ENCODE measurements at regions not wholly inside any gene's neighbourhood (a gene's known extent, or its start where the extent isn't known, plus 50 kb on each side); places are given as distances from the start of the nearest gene placed in this dataset.

DNA sequence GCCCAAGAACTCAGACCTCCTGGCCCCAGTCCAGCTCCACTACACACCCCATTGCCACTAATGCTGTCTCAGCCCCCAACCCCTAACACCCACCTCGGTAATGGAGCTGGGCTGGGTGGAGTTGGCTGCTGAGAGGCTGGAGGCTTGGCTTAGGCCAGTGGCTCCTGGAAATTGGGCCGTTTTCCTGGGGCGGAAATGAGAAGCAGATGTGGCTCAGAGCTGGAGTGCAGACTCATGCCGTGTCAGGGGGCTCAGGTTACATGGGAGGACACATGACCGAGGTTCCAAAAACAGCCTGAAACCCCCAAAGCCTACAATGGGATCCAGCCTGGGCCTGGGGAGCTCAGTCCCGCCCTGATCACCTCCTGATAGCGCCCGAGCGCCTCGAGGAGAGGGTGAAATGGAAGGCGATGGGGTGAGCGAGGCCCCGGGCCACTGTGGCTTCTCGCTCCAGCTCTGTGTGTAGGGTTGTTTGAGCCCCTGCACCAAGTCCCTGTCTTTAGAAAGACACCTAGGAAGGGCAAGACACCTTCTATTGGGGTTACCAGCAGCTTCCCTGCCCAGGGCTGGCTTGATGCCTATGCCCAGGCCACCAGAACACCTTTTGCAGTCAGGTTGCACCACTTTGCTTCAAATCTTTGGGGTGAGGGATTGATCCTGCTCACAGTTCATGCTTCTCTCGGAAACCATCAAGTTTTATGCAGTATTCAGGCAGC lies 175.7 kb upstream of the HAAO start:
- Histone ChIP-seq H4K20me1 (ENCODE audit: control insufficient read depth, extremely low read depth, insufficient read depth, low read length) (no peaks in the 10 kb centered on the region), H3K9ac (ENCODE audit: control insufficient read depth, extremely low read depth, insufficient read depth, low read length) (no peak overlapping the region), H3K36me3 (ENCODE audit: control insufficient read depth in 2 of 2, extremely low read depth in 1 of 2, insufficient read depth in 2 of 2, low read length in 2 of 2) (no peaks in the 10 kb centered on the region), H3K4me1 (ENCODE audit: control insufficient read depth, extremely low read depth, insufficient read depth, low read length) (peaks cover 30% of the 10 kb centered on the region), H2AFZ (ENCODE audit: control insufficient read depth, low read length) (no peak overlapping the region), H3K27ac (ENCODE audit: control insufficient read depth, insufficient read depth, low read length) (no peak overlapping the region), H3K9me1 (ENCODE audit: control insufficient read depth, extremely low read depth, insufficient read depth, low read length) (no peaks in the 10 kb centered on the region), H3K4me2 (ENCODE audit: control insufficient read depth, extremely low read depth, insufficient read depth, low read depth, low read length) (no peak overlapping the region), H3K27me3 (ENCODE audit: control insufficient read depth, extremely low read depth, insufficient read depth, low read length) (no peaks in the 10 kb centered on the region), H3K79me2 (ENCODE audit: control insufficient read depth, insufficient read depth, low read length) (no peaks in the 10 kb centered on the region), H3K9me3 (ENCODE audit: control insufficient read depth, low read depth, low read length) (no peaks in the 10 kb centered on the region), H3K4me3 (ENCODE audit: control insufficient read depth in 2 of 3, extremely low read depth in 1 of 3, insufficient read depth in 2 of 3, low read depth in 1 of 3, low read length in 3 of 3) (no peak overlapping the region)
- dilution Hi-C loops (cut with MboI; ENCODE audit: extremely low pct_ligation_motif_present, low sequenced_read_pairs) = no loop called here
- TF ChIP-seq EZH2 (IDR thresholded peaks at IDR 0.05; ENCODE audit: low read length) = no peak
- TF ChIP-seq, protein P1, sequence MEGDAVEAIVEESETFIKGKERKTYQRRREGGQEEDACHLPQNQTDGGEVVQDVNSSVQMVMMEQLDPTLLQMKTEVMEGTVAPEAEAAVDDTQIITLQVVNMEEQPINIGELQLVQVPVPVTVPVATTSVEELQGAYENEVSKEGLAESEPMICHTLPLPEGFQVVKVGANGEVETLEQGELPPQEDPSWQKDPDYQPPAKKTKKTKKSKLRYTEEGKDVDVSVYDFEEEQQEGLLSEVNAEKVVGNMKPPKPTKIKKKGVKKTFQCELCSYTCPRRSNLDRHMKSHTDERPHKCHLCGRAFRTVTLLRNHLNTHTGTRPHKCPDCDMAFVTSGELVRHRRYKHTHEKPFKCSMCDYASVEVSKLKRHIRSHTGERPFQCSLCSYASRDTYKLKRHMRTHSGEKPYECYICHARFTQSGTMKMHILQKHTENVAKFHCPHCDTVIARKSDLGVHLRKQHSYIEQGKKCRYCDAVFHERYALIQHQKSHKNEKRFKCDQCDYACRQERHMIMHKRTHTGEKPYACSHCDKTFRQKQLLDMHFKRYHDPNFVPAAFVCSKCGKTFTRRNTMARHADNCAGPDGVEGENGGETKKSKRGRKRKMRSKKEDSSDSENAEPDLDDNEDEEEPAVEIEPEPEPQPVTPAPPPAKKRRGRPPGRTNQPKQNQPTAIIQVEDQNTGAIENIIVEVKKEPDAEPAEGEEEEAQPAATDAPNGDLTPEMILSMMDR (optimal IDR thresholded peaks at IDR 0.05 in 1 of 3, IDR thresholded peaks at IDR 0.05 in 1 of 3, conservative IDR thresholded peaks at IDR 0.05 in 1 of 3; ENCODE audit: extremely low read depth in 1 of 3, insufficient read depth in 2 of 3, low read length in 3 of 3) = no peak
- DNase-seq (ENCODE audit: low read depth, low spot score) (no peak), FAIRE-seq (no peak)

DNA sequence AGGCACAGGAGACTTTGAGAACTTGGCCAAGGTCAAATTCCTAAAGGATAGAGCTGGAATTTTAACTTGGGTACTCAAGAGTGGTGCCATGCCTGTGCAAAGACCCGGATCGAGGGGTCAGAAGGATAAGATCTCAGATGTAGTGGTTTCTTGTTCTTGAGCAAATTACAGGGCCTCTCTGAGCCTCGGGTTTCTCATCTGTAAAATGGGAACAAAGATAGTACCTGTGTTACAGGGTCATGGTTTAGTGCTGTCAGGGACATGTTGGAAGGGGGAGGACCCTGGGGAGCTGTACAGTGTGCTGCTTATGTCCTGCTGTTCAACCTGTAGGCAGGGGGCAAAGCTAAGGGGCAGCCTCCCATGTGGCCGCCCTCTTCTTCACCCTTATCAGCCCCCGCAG lies 173.5 kb upstream of the HAAO start:
- Histone ChIP-seq H3K27ac (ENCODE audit: control insufficient read depth, insufficient read depth, low read length) (no peak overlapping the region), H3K4me2 (ENCODE audit: control insufficient read depth, extremely low read depth, insufficient read depth, low read depth, low read length) (no peak overlapping the region), H3K9me3 (ENCODE audit: control insufficient read depth, low read depth, low read length) (no peaks in the 10 kb centered on the region), H3K4me3 (ENCODE audit: control insufficient read depth in 2 of 3, extremely low read depth in 1 of 3, insufficient read depth in 2 of 3, low read depth in 1 of 3, low read length in 3 of 3) (no peak overlapping the region), H3K4me1 (ENCODE audit: control insufficient read depth, extremely low read depth, insufficient read depth, low read length) (peaks cover 20% of the 10 kb centered on the region), H3K79me2 (ENCODE audit: control insufficient read depth, insufficient read depth, low read length) (no peaks in the 10 kb centered on the region), H3K9me1 (ENCODE audit: control insufficient read depth, extremely low read depth, insufficient read depth, low read length) (no peaks in the 10 kb centered on the region), H4K20me1 (ENCODE audit: control insufficient read depth, extremely low read depth, insufficient read depth, low read length) (no peaks in the 10 kb centered on the region), H3K36me3 (ENCODE audit: control insufficient read depth in 2 of 2, extremely low read depth in 1 of 2, insufficient read depth in 2 of 2, low read length in 2 of 2) (no peaks in the 10 kb centered on the region), H3K9ac (ENCODE audit: control insufficient read depth, extremely low read depth, insufficient read depth, low read length) (no peak overlapping the region), H2AFZ (ENCODE audit: control insufficient read depth, low read length) (no peak overlapping the region), H3K27me3 (ENCODE audit: control insufficient read depth, extremely low read depth, insufficient read depth, low read length) (no peaks in the 10 kb centered on the region)
- DNase-seq (ENCODE audit: low read depth, low spot score) (no peak), FAIRE-seq (no peak)
- dilution Hi-C loops (cut with MboI; ENCODE audit: extremely low pct_ligation_motif_present, low sequenced_read_pairs) = no loop called here
- TF ChIP-seq EZH2 (IDR thresholded peaks at IDR 0.05; ENCODE audit: low read length) = no peak
- TF ChIP-seq, protein P1 (optimal IDR thresholded peaks at IDR 0.05 in 1 of 3, IDR thresholded peaks at IDR 0.05 in 1 of 3, conservative IDR thresholded peaks at IDR 0.05 in 1 of 3; ENCODE audit: extremely low read depth in 1 of 3, insufficient read depth in 2 of 3, low read length in 3 of 3) = no peak

All from keratinocyte (primary cell).